ENCODE measurements at regions not wholly inside any gene's neighbourhood (a gene's known extent, or its start where the extent isn't known, plus 50 kb on each side); places are given as distances from the start of the nearest gene placed in this dataset.

DNA sequence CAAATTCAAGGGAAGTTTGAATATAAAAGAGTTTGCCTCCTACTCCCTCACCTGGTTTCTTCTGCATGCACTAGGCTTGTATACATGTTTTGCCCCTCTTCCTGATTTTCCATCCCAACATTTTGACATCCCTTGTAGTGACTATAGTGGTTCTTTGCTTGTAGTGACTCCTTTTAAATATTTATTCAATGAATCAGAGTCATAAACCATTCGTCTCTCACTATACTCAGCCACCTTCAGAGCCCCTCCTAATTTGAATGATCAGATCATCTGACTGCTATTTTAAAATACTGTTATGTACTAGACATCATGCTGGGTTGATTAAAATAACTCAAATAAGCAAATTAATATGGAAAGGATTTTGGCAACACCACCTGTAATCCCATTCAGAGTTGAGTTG is 492.1 kb upstream of the PIK3C3 start:
- Histone ChIP-seq H3K27ac (ENCODE audit: low read depth, low read length, poor library complexity, severe bottlenecking) (no peak overlapping the region), H3F3A (ENCODE audit: insufficient read depth, low read length) (no peaks in the 10 kb centered on the region), H3K4me1 (ENCODE audit: insufficient read depth, low read length, severe bottlenecking) (no peaks in the 10 kb centered on the region), H3K9ac (ENCODE audit: low read length) (no peak overlapping the region), H3K4me2 (ENCODE audit: low read length) (no peak overlapping the region), H3K79me2 (ENCODE audit: insufficient read depth, low read length) (no peaks in the 10 kb centered on the region), H3K4me3 (ENCODE audit: low read depth, low read length, poor library complexity, severe bottlenecking) (no peak overlapping the region), H3K27me3 (ENCODE audit: insufficient read depth, low read length) (no peaks in the 10 kb centered on the region), H3K9me3 (ENCODE audit: low read length) (no peaks in the 10 kb centered on the region), H2AFZ (ENCODE audit: low read length) (no peak overlapping the region), H3K36me3 (ENCODE audit: insufficient read depth, low read length) (no peaks in the 10 kb centered on the region), H3K9me2 (ENCODE audit: low read depth, low read length) (no peaks in the 10 kb centered on the region), H4K20me1 (ENCODE audit: insufficient read depth, low read length) (no peaks in the 10 kb centered on the region)
- TF ChIP-seq, protein P1, sequence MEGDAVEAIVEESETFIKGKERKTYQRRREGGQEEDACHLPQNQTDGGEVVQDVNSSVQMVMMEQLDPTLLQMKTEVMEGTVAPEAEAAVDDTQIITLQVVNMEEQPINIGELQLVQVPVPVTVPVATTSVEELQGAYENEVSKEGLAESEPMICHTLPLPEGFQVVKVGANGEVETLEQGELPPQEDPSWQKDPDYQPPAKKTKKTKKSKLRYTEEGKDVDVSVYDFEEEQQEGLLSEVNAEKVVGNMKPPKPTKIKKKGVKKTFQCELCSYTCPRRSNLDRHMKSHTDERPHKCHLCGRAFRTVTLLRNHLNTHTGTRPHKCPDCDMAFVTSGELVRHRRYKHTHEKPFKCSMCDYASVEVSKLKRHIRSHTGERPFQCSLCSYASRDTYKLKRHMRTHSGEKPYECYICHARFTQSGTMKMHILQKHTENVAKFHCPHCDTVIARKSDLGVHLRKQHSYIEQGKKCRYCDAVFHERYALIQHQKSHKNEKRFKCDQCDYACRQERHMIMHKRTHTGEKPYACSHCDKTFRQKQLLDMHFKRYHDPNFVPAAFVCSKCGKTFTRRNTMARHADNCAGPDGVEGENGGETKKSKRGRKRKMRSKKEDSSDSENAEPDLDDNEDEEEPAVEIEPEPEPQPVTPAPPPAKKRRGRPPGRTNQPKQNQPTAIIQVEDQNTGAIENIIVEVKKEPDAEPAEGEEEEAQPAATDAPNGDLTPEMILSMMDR (IDR thresholded peaks at IDR 0.05; ENCODE audit: low read length) = no peak
- TF ChIP-seq EZH2 (IDR thresholded peaks at IDR 0.05; ENCODE audit: borderline replicate concordance, low read length) = no peak

DNA sequence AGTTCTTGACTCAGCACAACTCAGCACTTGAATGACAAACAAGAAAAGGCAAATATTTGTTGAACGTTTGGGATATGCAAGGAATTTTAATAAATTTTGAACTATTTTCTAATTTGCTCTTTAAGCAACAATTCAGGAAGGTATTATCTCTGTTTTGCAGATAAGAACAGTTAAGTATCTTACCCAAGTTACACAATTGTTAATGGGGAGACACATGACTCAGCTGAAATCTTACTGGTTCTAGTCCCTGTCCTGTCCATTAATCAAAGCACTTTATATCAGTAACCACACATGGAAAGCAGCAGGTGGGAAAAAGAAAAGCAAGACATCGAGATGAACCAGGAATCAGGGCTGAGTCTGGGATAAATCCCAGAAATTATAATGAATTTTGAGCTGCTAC is 493.9 kb upstream of the PIK3C3 start:
- H3K36me3 ChIP-seq (ENCODE audit: insufficient read depth, low read length) = no peaks in the 10 kb centered on the region
- no peaks in the 10 kb centered on the region for H3F3A ChIP-seq (ENCODE audit: insufficient read depth, low read length)
- no peak overlapping the region for H3K4me3 ChIP-seq (ENCODE audit: low read depth, low read length, poor library complexity, severe bottlenecking)
- H3K27me3 ChIP-seq (ENCODE audit: insufficient read depth, low read length) = no peaks in the 10 kb centered on the region
- H3K27ac ChIP-seq (ENCODE audit: low read depth, low read length, poor library complexity, severe bottlenecking) = no peak overlapping the region
- H3K9me3 ChIP-seq (ENCODE audit: low read length) = no peaks in the 10 kb centered on the region
- H3K79me2 ChIP-seq (ENCODE audit: insufficient read depth, low read length) = no peaks in the 10 kb centered on the region
- no peak overlapping the region for H2AFZ ChIP-seq (ENCODE audit: low read length)
- H3K9ac ChIP-seq (ENCODE audit: low read length) = no peak overlapping the region
- no peak overlapping the region for H3K4me2 ChIP-seq (ENCODE audit: low read length)
- no peak for TF ChIP-seq EZH2 (IDR thresholded peaks at IDR 0.05; ENCODE audit: borderline replicate concordance, low read length)
- TF ChIP-seq, protein P1 (IDR thresholded peaks at IDR 0.05; ENCODE audit: low read length) = no peak
- H4K20me1 ChIP-seq (ENCODE audit: insufficient read depth, low read length) = no peaks in the 10 kb centered on the region
- H3K9me2 ChIP-seq (ENCODE audit: low read depth, low read length) = no peaks in the 10 kb centered on the region
- no peaks in the 10 kb centered on the region for H3K4me1 ChIP-seq (ENCODE audit: insufficient read depth, low read length, severe bottlenecking)

DNA sequence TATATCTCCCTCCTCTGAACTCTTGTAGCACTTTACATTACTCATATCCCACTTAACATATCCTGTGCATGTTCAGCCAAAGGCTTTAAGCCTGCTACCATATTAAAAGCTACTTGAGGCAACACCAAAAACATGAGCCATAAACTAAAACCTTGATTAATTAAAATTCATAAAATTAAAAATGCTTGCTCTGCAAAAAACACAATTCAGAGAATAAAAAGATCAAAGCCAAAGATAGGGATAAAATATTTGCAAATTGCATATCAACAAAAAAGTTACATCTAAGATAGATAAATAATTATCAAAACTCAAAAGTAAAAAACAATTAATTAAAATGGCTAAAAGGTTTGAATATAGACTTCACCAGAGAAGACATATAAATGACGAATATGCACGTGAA is 495.4 kb upstream of the PIK3C3 start:
- H4K20me1 ChIP-seq (ENCODE audit: insufficient read depth, low read length) = no peaks in the 10 kb centered on the region
- TF ChIP-seq, protein P1 (IDR thresholded peaks at IDR 0.05; ENCODE audit: low read length) = no peak
- TF ChIP-seq EZH2 (IDR thresholded peaks at IDR 0.05; ENCODE audit: borderline replicate concordance, low read length) = no peak
- no peak overlapping the region for H3K4me3 ChIP-seq (ENCODE audit: low read depth, low read length, poor library complexity, severe bottlenecking)
- no peak overlapping the region for H3K9ac ChIP-seq (ENCODE audit: low read length)
- no peak overlapping the region for H3K27ac ChIP-seq (ENCODE audit: low read depth, low read length, poor library complexity, severe bottlenecking)
- no peaks in the 10 kb centered on the region for H3K9me3 ChIP-seq (ENCODE audit: low read length)
- no peak overlapping the region for H2AFZ ChIP-seq (ENCODE audit: low read length)
- no peaks in the 10 kb centered on the region for H3K9me2 ChIP-seq (ENCODE audit: low read depth, low read length)
- H3K4me1 ChIP-seq (ENCODE audit: insufficient read depth, low read length, severe bottlenecking) = no peaks in the 10 kb centered on the region
- no peaks in the 10 kb centered on the region for H3K36me3 ChIP-seq (ENCODE audit: insufficient read depth, low read length)
- H3K79me2 ChIP-seq (ENCODE audit: insufficient read depth, low read length) = no peaks in the 10 kb centered on the region
- no peaks in the 10 kb centered on the region for H3K27me3 ChIP-seq (ENCODE audit: insufficient read depth, low read length)
- no peak overlapping the region for H3K4me2 ChIP-seq (ENCODE audit: low read length)
- no peaks in the 10 kb centered on the region for H3F3A ChIP-seq (ENCODE audit: insufficient read depth, low read length)
